GM21619 (cell line): ENCODE measurements at regions not wholly inside any gene's neighbourhood (a gene's known extent, or its start where the extent isn't known, plus 50 kb on each side); places are given as distances from the start of the nearest gene placed in this dataset.
"Not testable (repeated sequence)": the region's sequence is repeated elsewhere in the genome, so short reads cannot be mapped to it uniquely, and the experiment has no call there.

Source experiments
- ATAC-seq: cut with Tn5 transposase; IDR thresholded peaks from one replicate; pipeline ENCODE4 v1.9.1; 2021; ENCODE audit not compliant: unreplicated experiment

GRCh38 chr4:26017961-26018700, 104.1 kb downstream of the SMIM20 start:
- ATAC-seq, result not testable (repeated sequence)

DNA sequence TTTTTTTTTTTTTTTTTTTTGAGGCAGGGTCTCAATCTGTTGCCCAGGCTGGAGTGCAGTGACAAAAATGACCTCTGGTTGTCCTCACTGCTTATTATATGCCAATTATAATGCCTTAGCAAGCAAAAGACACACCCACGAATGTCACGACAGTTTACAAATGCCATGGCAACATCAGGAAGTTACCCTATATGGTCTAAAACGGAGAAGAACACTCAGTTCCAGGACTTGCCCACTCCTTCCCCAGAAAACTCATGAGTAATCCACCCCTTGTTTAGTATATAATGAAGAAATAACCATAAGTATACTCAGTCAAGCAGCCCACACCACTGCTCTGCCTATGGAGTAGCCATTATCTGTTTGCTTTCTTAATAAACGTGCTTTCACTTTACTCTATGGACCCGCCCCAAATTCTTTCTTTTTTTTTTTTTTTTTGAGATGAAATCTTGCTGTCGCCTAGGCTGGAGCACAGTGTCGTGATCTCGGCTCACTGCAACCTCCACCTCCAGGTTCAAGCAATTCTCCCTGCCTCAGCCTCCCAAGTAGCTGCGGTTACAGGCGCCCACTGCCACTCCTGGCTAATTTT, 106.2 kb downstream of the SMIM20 start:
- ATAC-seq, result no peak

DNA sequence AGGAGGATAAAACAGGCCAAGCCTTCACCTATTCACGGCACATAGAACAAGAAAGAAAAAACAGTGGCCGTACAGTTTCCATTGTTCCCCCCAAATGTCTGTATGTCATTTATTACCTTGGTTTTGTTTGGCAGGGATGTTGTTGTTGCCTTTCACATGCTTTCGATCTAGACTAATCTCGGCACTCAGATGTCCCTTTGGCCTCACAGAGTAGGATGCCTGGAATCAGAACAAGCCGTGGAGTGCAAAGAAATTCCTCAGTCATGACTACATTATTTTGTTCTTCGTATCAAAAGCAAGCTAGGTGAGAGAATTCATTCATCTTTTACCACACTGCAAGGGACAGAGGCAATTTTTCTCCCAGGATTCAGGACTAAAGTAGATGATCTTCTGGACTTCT, 106.9 kb downstream of the SMIM20 start:
- no peak for ATAC-seq

DNA sequence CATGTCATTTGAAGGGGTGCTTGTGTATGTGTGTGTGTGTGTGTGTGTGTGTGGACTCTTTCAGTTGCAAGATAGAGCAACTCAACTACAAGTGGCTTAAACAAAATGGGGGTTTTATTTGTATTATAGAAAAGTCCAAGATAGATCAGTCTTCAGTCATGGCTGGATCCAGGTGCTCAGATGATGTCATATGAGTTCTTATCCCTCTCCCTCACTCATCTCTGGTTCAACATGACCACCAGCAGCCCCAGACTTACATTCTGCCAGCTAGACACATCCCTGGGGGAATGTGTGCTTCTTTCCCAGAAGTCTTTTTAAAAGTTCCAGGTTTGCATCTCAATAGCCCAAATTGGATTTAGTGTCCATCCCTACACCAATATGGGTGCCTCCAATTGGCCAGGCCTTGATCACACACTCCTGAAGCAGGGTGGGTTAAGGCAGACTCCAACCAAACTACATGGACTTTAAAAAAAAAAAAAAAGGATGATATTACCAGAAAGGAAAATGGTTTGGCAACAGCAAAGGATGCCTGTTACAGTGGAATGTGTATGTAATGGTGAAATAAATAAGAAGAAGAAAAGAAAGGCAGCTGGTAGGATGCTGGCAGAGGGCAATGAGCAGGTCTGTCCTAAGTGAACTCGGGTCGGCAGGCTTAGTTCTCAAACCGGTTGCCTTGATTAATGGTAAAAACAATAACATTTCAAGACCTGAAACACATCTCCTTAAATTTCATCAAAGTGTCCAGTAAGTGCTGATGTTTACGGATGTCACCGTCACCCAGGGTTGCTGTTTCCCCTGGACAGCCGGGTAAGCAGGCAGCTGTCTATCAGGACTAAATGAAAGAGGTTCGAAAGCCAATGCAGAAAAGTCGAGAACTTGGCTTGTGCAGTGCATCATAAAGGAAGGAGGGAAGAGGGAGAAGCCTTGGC, 107.7 kb downstream of the SMIM20 start:
- ATAC-seq, result no peak

DNA sequence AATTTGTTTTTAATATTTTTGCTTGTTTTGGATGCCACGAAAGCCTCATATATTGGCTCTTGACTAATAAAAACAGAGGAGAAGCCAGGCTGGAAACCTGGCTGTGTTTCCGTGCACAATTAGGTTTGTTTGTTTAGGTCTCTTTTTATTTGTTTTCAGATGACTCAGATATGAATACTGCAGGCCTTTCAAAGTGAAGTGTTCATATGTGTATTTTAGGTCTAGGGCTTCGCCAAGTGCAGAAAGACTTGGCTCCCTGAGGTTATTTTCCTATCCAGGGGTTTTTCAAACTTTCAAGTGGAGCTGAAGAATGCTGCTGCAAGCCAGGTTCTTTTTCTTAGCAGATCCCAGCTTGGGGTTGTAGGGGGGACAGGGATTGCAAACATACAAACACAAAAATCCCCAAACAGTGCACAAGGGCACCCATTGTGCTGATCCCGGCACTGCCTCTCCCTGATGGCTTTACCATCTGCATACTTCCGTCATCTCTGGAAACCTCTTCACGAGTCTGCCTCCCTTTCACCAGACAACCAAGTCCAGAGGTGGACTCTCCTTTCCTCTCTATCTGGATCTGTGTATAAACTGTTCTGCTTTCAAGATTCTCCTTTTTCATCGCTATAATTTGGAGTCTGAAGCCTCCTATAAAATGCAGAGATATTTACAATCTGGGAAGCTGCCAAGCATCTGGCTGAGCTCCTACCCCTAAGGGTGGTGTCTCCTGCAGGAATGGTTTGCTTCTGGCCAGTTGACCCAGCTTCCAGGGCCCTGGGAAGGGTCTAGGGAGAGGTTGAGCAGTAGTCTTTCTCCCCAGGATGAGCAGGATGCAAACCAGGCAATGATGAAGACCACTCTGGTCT, 108.6 kb downstream of the SMIM20 start:
- no peak for ATAC-seq

DNA sequence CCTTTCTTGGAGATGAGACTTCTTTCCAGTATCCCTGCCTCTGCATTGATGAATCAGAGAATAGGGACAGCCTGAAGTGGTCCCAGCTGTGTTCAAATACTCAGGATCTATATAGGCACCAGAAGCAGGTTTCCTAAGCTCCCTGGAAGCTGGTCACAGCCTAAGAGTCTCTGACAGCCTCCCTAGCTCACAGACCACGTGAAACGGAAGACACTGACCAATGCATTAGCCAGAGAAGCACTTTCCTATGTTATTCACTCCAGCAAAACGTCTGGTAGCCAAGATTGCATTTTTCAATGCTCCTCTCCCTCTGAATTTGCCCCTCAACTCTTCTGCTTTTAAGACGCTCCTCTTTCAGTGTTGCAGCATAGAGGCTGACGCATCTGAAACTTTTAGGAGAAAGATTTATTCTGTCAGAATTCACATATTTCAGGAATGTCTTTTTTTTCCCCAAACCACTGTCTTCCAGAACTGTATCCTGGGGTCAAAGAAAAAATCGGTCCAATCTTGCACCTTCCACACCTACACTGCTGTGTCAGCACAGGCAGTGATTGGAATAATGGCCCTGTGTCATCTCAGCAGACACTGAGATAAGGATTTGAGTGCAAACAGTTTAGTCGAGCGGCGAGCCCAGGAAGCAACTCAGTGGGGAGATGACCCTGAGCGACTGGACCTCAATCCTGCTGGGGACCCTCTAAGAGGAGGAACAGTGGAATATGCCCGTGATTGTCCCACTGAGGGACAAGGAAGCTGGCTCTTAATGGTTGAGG, 109.4 kb downstream of the SMIM20 start:
- ATAC-seq, result no peak

DNA sequence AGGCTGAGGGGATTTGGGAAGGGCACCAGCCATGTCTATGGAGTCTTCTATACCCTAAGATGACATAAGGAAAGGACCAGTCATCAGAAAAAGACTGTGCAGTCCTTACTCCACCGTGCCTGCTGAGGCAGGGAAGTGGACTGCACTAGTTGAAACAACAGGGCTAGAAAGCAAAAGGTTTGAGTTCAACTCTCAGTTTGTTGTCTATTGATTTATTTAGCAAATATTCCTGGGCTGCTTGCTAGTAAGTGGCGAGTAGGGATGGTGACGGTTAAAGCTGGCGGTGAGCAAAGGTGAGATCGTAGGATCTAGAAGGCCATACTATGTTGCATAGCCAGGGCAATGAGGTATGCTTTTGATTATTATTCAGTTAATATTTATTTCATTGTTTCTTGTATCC, 110.1 kb downstream of the SMIM20 start:
- ATAC-seq, result no peak

DNA sequence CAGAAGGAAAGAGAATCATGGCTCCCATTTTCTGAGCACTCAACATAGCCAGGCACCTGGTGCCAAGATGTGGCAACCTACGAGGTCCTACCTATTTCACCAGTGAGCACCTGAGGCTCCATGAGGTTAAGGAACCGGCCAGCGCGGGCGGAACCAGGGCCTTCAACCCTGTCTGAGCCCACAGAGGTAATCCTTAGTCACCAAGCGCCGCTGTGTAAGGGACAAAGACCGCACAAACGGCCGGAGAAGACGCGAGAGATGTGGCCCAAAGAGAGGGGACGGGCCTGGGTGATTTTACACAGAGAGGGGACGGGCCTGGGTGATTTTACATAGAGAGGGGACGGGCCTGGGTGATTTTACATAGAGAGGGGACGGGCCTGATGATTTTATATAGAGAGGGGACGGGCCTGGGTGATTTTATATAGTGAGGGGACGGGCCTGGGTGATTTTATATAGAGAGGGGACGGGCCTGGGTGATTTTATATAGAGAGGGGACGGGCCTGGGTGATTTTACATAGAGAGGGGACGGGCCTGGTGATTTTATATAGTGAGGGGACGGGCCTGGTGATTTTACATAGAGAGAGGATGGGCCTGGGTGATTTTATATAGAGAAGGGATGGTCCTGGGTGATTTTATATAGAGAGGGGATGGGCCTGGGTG, 114.2 kb downstream of the SMIM20 start:
- ATAC-seq, result no peak

DNA sequence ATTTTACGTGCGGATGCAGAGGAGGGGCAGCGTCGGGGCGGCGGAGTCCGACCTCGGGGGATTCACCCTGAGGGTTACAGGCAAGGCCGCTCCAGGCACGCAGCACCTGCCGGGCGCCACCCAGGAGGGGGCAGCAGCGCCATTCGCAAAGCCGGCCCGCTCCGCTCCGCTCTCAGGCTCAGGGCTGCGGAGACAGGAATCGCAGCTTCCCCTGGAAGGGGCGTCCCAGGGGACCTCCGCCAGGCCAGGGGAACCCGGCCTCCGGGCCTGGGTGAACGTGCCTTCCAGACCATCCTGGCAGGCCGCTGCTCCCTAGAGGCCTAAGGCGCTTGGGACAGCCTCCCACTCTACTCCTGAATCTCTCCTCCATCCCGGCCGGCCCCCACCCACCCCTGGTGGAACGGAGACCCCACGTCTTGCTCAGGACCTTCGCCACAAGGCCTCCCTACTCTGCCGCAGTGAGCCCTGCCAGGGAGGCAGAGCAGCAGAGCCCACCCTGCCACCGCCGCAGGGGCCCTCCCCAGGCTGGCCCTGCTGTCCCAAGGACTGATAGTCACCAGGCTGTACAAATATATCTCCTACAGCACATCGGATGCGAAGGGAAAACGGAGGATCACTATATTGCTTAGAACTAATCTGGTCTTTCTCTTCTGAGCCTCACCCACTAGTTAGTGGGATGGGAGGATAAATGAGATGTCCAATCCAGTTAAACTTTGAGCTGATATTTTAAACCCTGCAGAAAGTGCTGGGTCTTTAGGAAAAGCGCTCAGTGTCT, 115.0 kb downstream of the SMIM20 start:
- ATAC-seq, result peak; percentile 86

- ATAC-seq, result no peak
Observed at GRCh38 chr4:26029568-26030131, 115.6 kb downstream of the SMIM20 start.

- no peak for ATAC-seq
Observed at GRCh38 chr4:26030260-26030667, 116.2 kb downstream of the SMIM20 start.

DNA sequence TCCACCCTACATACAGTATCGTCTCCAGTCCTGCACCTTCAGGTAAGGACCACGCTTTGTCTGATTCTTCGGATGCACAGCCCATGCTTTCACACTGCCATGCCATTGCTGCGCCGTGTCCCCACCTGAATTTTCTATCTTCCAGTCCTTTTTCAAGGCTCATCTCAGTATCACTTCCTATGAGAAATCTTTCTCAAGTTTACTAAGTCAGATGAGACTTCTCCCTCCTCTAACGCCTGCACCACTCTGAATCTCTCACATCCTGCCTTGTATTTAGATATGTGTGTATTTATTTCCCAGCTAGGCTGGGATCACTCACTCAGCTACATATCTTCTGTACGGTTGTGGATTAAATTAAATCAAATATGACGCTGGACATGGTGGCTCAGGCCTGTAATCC, 116.8 kb downstream of the SMIM20 start:
- ATAC-seq, result no peak

DNA sequence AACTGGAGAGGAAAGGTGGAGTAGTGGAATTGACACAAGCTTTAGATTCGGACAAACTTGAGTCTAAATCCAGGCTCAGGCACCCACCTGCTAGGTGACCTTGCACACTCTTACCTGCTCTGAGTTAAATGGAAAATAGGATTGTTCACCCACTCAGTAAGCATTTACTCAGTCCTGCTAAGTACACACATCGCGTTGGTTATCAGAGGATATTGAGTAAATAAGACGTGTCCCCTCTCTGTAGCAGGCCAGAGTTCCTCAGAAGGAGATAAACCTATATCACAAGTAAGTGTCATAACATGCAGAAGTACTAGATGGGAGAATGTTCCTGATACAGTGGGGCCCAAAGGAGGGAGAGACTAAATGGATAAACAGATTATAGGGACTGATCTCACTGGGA, 117.7 kb downstream of the SMIM20 start:
- ATAC-seq, result no peak

GRCh38 chr4:26032142-26032541, 118.1 kb downstream of the SMIM20 start:
- ATAC-seq, result no peak

GRCh38 chr4:26032630-26033317, 118.8 kb downstream of the SMIM20 start:
- no peak for ATAC-seq

DNA sequence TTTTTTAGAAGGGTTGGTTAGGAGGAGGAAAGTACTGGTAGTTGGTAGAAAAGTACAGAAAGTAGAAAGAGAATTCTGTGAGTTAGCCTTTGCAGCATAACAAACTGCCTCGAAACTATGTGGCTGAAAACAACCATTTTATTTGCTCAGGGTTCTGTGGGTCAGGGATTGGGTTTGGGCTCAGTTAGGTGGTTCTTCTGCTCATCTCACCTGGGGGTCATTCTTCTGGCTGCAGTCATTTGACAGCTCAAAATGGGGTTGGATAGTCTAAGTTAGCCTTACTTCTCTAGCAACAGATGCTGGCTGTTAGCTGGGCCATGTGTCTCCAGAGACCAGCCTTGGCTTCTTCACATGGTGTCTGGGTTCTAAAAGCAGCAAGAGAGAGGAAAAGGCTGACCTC, 119.4 kb downstream of the SMIM20 start:
- ATAC-seq, result no peak

DNA sequence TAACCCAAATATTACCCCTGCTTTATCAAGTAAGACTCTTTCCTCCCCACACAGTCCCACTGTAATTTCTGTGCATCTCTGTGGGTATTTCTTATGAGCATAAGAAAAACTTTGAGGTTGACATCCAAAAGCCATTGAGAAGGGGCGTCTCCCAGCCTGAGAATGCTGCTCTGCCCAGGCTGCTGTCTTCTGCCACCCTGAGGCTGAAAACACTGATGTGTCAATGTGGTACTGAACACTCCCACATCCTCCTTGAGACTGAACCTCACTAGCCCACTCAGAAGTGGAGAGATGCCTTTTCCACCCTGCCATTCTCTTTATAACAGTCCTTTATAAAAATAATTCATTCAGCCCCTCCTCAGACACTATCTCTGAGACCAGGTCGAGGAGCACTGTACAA, 120.8 kb downstream of the SMIM20 start:
- ATAC-seq, result no peak

- no peak for ATAC-seq
Observed at GRCh38 chr4:26035921-26036320, 121.9 kb downstream of the SMIM20 start.
